Esophagus squamous epithelium (tissue), 5 donors: ENCODE measurements at regions not wholly inside any gene's neighbourhood (a gene's known extent, or its start where the extent isn't known, plus 50 kb on each side); places are given as distances from the start of the nearest gene placed in this dataset.

Experiments
- DNase-seq: peaks from one replicate; lab custom pipeline; 2025; lab: John Stamatoyannopoulos, UW
- H3K27ac ChIP-seq, 4 donors: fragments of 200-600 bp; sonication (generic); one replicate each; pipeline ENCODE4 v1.5.1; 2016 to 2019; ENCODE audit warnings: mild to moderate bottlenecking in 1 of 4
- H3K27me3 ChIP-seq, 4 donors: fragments of 200-600 bp; sonication (generic); 1 replicate in 3 of 4; 2 replicates in 1 of 4; pipeline versions ENCODE4 v1.5.1 to v1.6.0; 2017 to 2021; ENCODE audit warnings: antibody characterized with exemption in 1 of 4
- H3K36me3 ChIP-seq, 3 donors: fragments of 200-600 bp; sonication (generic); one replicate each; pipeline ENCODE4 v1.5.1; 2016 to 2019
- H3K4me1 ChIP-seq, 3 donors: fragments of 200-600 bp; sonication (generic); one replicate each; pipeline ENCODE4 v1.5.1; 2017 to 2019
- H3K4me3 ChIP-seq, 4 donors: fragments of 200-600 bp; sonication (generic); 1 replicate in 3 of 4; 2 replicates in 1 of 4; pipeline ENCODE4 v1.5.1; 2016 to 2019; ENCODE audit warnings: mild to moderate bottlenecking in 2 of 4, moderate library complexity in 1 of 4
- H3K9me3 ChIP-seq, 3 donors: fragments of 200-600 bp; sonication (generic); one replicate each; pipeline ENCODE4 v1.5.1; 2016 to 2019
- CTCF ChIP-seq, 6 experiments: fragments of 450-650 bp in 4 of 6; fragments of 200-600 bp in 2 of 6; sonication (generic) in 2 of 6; IDR thresholded peaks; one replicate each; pipeline ENCODE4 v1.5.1; 2016 to 2019; ENCODE audit warnings: antibody characterized with exemption in 6 of 6, mild to moderate bottlenecking in 4 of 6, moderate library complexity in 4 of 6
- POLR2A ChIP-seq, 4 donors: fragments of 450-650 bp; IDR thresholded peaks; one replicate each; pipeline ENCODE4 v1.6.1; 2017; ENCODE audit warnings: antibody characterized with exemption in 4 of 4, mild to moderate bottlenecking in 4 of 4, moderate library complexity in 3 of 4
- WGBS, 2 donors: methylation state at CpG; one replicate each; pipeline ENCODE4 v1.1.5; 2018; 5-methylcytosine and 5-hydroxymethylcytosine counted together
- intact Hi-C: fragments of 100-400 bp; cut with DNase I; formaldehyde crosslinking; loops from one replicate; pipeline ENCODE4 v1.15.0; 2022
- donor health status: DM: yes; HTN: yes; CAD: no.

GRCh38 chr6:167668019-167668753 lies 158.5 kb upstream of the AFDN start:
- Histone ChIP-seq H3K9me3 (no peaks in the 10 kb centered on the region), H3K36me3 (no peaks in the 10 kb centered on the region), H3K4me1 (no peaks in the 10 kb centered on the region), H3K27ac (no peak overlapping the region), H3K4me3 (no peak overlapping the region), H3K27me3 (peaks cover 0 to 21% (median 0%) of the 10 kb centered on the region in 4 donors)
- intact Hi-C loops, result no loop called here
- TF ChIP-seq CTCF (IDR thresholded peaks at IDR 0.05), result no peak
- TF ChIP-seq POLR2A (IDR thresholded peaks at IDR 0.05), result no peak
- 61 to 65% methylated on average over 24 to 26 of the region's 26 CpGs for WGBS, 2 donors
- no peak for DNase-seq

GRCh38 chr6:167668754-167669552 lies 157.8 kb upstream of the AFDN start:
- TF ChIP-seq POLR2A (IDR thresholded peaks at IDR 0.05) (no peak), CTCF (IDR thresholded peaks at IDR 0.05) (no peak)
- intact Hi-C loops, result no loop called here
- H3K4me3 ChIP-seq, result no peak overlapping the region
- no peaks in the 10 kb centered on the region for H3K4me1 ChIP-seq
- H3K9me3 ChIP-seq, result no peaks in the 10 kb centered on the region
- 61 to 77% methylated on average over 5 to 14 of the region's 21 CpGs for WGBS, 2 donors
- no peak for DNase-seq
- H3K36me3 ChIP-seq, result no peaks in the 10 kb centered on the region
- no peak overlapping the region for H3K27ac ChIP-seq
- peaks cover 0 to 21% (median 0%) of the 10 kb centered on the region in 4 donors for H3K27me3 ChIP-seq

GRCh38 chr6:167669553-167669849 lies 157.2 kb upstream of the AFDN start:
- WGBS, 2 donors, result 100% methylated on average over 1 of the region's 9 CpGs; no CpG with 5 or more reads in 1 of the 2 donors
- peaks cover 0 to 20% (median 0%) of the 10 kb centered on the region in 4 donors for H3K27me3 ChIP-seq
- DNase-seq, result no peak

GRCh38 chr6:167669870-167670802 lies 156.6 kb upstream of the AFDN start:
- Histone ChIP-seq H3K4me3 (no peak overlapping the region), H3K36me3 (no peaks in the 10 kb centered on the region), H3K27ac (no peak overlapping the region), H3K27me3 (peaks cover 0 to 15% (median 0%) of the 10 kb centered on the region in 4 donors), H3K9me3 (no peaks in the 10 kb centered on the region), H3K4me1 (no peaks in the 10 kb centered on the region)
- no peak for DNase-seq
- intact Hi-C loops, result no loop called here
- no peak for TF ChIP-seq CTCF (IDR thresholded peaks at IDR 0.05)
- TF ChIP-seq POLR2A (IDR thresholded peaks at IDR 0.05), result no peak
- 88 to 89% methylated on average over 7 to 8 of the region's 26 CpGs for WGBS, 2 donors

More at GRCh38 chr6:167669553-167669849, 157.2 kb upstream of the AFDN start:
- no peak for TF ChIP-seq POLR2A (IDR thresholded peaks at IDR 0.05)
- no peak for TF ChIP-seq CTCF (IDR thresholded peaks at IDR 0.05)
- Histone ChIP-seq H3K36me3 (no peaks in the 10 kb centered on the region), H3K27ac (no peak overlapping the region), H3K4me1 (no peaks in the 10 kb centered on the region), H3K9me3 (no peaks in the 10 kb centered on the region), H3K4me3 (no peak overlapping the region)
- intact Hi-C loops, result no loop called here
